HEK293T (cell line): ENCODE measurements at regions not wholly inside any gene's neighbourhood (a gene's known extent, or its start where the extent isn't known, plus 50 kb on each side); places are given as distances from the start of the nearest gene placed in this dataset.
"Not testable (repeated sequence)": the region's sequence is repeated elsewhere in the genome, so short reads cannot be mapped to it uniquely, and the experiment has no call there.

Experiments used
- CTCF ChIA-PET: fragments of 350-600 bp; formaldehyde crosslinking; extraction: SDS; loops from one replicate; lab custom pipeline; 2021; ENCODE audit warnings: antibody characterized with exemption, inconsistent platforms; lab: Yijun Ruan, JAX
- POLR2A ChIA-PET: fragments of 350-600 bp; formaldehyde crosslinking; extraction: SDS; loops from one replicate; lab custom pipeline; 2020; ENCODE audit warnings: antibody characterized with exemption, inconsistent platforms; lab: Yijun Ruan, JAX
- DNase-seq: peaks from one replicate; pipeline ENCODE4 v3.0.0; 2012; ENCODE audit warnings: mixed read lengths; ENCODE audit errors: extremely low spot score
- ARNT ChIP-seq: fragments of 450-650 bp; IDR thresholded peaks from 2 replicates; pipeline ENCODE4 v1.6.1; 2017; ENCODE audit warnings: mild to moderate bottlenecking
- BHLHE40 ChIP-seq: fragments of 450-650 bp; IDR thresholded peaks from 2 replicates; pipeline ENCODE4 v1.6.1; 2016; ENCODE audit warnings: mild to moderate bottlenecking, moderate library complexity, borderline replicate concordance
- CTBP1 ChIP-seq: fragments of 450-650 bp; IDR thresholded peaks from 2 replicates; pipeline ENCODE4 v1.6.1; 2016; ENCODE audit warnings: borderline replicate concordance
- ELF4 ChIP-seq: fragments of 450-650 bp; IDR thresholded peaks from 2 replicates; pipeline ENCODE4 v1.6.1; 2017; ENCODE audit warnings: antibody characterized with exemption
- FOXA1 ChIP-seq: fragments of 450-650 bp; IDR thresholded peaks from 2 replicates; pipeline ENCODE4 v1.6.1; 2016; ENCODE audit warnings: mild to moderate bottlenecking
- FOXK2 ChIP-seq: fragments of 450-650 bp; IDR thresholded peaks from 2 replicates; pipeline ENCODE4 v1.6.1; 2016; ENCODE audit warnings: mild to moderate bottlenecking
- FOXM1 ChIP-seq: fragments of 450-650 bp; IDR thresholded peaks from 2 replicates; pipeline ENCODE4 v1.6.1; 2017; ENCODE audit warnings: mild to moderate bottlenecking, borderline replicate concordance
- HDGF ChIP-seq: fragments of 450-650 bp; IDR thresholded peaks from 2 replicates; pipeline ENCODE4 v1.6.1; 2017; ENCODE audit warnings: antibody characterized with exemption, borderline replicate concordance
- L3MBTL2 ChIP-seq: fragments of 450-650 bp; conservative IDR thresholded peaks from 2 replicates; pipeline ENCODE4 v1.6.1; 2016; ENCODE audit warnings: mild to moderate bottlenecking
- LEF1 ChIP-seq: fragments of 450-650 bp; IDR thresholded peaks from 2 replicates; pipeline ENCODE4 v1.6.1; 2017; ENCODE audit warnings: mild to moderate bottlenecking, borderline replicate concordance
- NFRKB ChIP-seq: fragments of 450-650 bp; IDR thresholded peaks from 2 replicates; pipeline ENCODE4 v1.6.1; 2016; ENCODE audit warnings: mild to moderate bottlenecking, moderate library complexity
- SP1 ChIP-seq: fragments of 450-650 bp; IDR thresholded peaks from 2 replicates; pipeline ENCODE4 v1.6.1; 2017
- SUZ12 ChIP-seq: fragments of 450-650 bp; IDR thresholded peaks from 2 replicates; pipeline ENCODE4 v1.6.1; 2016; ENCODE audit warnings: mild to moderate bottlenecking
- TARDBP ChIP-seq: fragments of 450-650 bp; IDR thresholded peaks from 2 replicates; pipeline ENCODE4 v1.6.1; 2016
- ZNF384 ChIP-seq: fragments of 450-650 bp; IDR thresholded peaks from 2 replicates; pipeline ENCODE4 v1.6.1; 2016
- TF ChIP-seq, protein P1 (sequence below): fragments of 450-650 bp; IDR thresholded peaks from 2 replicates; pipeline ENCODE4 v1.6.1; 2016

DNA sequence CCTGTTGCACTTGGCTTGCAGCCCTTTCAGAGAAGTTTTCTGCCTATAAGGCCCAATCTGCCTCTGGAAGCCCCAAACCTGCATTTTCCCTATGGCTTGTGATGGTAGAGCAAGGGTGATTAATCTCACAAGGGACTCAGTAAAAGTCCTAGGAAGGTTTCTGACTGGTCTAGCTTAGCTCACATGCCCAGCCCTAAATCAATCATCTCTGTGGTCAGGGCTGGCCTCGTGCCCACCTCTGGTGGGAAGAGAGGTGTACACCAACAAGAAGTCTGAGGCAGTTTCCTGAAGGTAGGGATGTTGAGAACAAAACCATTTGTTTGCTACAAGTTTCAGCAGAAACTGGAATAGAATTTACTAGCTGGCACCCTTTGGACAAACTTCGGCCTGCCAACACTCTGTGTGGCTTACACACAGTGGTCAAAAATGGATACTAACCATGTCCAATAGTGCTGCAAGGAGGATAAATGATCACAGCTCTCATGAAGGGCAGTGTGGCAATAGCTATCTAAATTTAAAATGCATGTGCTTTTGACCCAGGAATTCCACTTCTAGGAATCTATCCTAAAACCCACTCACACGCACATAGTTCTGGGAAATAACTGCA lies 96.4 kb downstream of the EN1 start:
- ChIA-PET POLR2A (no interaction called here), CTCF (no interaction called here)
- DNase-seq = no peak
- TF ChIP-seq FOXA1 (no peak), L3MBTL2 (no peak)

DNA sequence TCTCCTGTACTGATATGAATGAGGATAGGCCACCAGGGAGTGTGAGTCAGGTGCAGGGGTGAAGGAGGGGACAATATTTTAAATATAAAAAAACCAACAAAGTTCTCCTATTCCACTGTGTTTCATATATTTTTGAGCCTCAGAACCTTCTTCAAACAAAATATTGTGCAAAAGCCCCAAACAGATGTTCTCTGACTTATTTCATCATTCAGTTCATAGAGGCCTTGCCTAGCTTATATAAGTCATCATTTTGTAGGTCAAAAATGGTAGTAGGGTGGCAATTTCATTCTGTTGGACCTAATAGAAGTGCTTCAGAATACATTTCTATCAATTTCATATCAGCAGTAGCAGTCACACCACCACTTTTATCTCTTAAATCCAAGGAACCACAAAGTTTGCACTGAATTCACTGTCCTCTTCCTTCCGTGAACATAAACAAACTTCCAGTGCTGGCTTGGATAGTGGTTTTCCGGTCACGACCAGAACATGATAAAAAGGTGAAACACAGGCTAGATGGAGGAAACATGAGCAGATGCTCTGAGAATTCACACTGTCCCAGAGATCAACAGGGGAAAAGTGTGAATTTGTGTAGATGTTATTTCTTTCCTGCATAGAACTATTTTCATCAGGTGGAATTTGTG lies 99.1 kb downstream of the EN1 start:
- no peak for TF ChIP-seq L3MBTL2
- TF ChIP-seq CTBP1 = no peak
- no peak for TF ChIP-seq ZNF384
- TF ChIP-seq ARNT = no peak
- TF ChIP-seq BHLHE40 = no peak
- no peak for TF ChIP-seq TARDBP
- no peak for TF ChIP-seq ELF4
- TF ChIP-seq NFRKB = no peak
- no peak for TF ChIP-seq FOXK2
- no peak for TF ChIP-seq LEF1
- no peak for TF ChIP-seq SP1
- TF ChIP-seq FOXM1 = no peak
- CTCF ChIA-PET = no interaction called here
- POLR2A ChIA-PET = no interaction called here
- DNase-seq = no peak

DNA sequence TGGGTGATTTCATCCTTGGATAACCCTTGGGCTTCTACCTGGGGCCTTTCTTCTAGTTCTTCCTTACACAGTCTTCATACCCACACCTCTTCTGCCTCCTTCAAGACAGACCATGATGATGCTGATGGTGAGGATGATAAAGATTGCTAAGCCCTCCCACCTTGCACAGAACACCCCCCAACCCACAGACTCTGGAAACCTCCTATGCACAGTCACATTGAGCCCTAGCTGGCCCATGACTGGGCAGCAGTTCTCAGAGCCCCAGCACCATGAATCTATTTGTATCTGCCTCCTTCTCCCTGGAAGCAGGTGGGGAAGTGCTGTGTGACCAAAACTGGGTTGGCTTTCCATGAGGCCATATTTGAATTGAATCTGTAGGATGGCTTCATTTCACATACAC lies 99.8 kb downstream of the EN1 start:
- ChIA-PET CTCF (no interaction called here), POLR2A (no interaction called here)
- DNase-seq = no peak
- no peak for TF ChIP-seq TARDBP
- no peak for TF ChIP-seq FOXK2
- no peak for TF ChIP-seq LEF1
- TF ChIP-seq ARNT = no peak
- no peak for TF ChIP-seq BHLHE40
- TF ChIP-seq SUZ12 = no peak
- no peak for TF ChIP-seq FOXM1
- TF ChIP-seq, protein P1, sequence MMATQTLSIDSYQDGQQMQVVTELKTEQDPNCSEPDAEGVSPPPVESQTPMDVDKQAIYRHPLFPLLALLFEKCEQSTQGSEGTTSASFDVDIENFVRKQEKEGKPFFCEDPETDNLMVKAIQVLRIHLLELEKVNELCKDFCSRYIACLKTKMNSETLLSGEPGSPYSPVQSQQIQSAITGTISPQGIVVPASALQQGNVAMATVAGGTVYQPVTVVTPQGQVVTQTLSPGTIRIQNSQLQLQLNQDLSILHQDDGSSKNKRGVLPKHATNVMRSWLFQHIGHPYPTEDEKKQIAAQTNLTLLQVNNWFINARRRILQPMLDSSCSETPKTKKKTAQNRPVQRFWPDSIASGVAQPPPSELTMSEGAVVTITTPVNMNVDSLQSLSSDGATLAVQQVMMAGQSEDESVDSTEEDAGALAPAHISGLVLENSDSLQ = no peak

DNA sequence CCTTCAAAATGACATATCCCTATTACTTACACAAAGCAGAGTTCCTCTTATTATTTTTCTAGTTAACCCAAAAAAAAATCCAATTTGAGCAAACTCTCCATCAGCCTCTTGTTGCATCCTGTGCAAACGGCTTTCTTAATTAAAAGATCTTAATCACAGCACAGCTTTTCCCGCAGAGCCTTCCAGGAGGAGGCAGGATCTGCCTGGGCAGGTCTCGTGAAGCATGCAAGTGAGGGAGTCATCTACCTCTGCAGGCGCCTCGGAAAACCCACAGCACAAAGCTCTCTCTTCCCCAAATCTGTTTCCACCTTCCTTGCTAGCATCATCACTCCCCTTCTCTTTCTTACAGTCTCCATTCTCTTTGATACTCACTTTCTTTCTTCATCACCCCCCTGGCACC lies 100.4 kb downstream of the EN1 start:
- ChIA-PET CTCF (no interaction called here), POLR2A (no interaction called here)
- no peak for TF ChIP-seq ELF4
- no peak for TF ChIP-seq BHLHE40
- no peak for TF ChIP-seq CTBP1
- no peak for TF ChIP-seq HDGF
- no peak for TF ChIP-seq FOXK2
- TF ChIP-seq SP1 = no peak
- TF ChIP-seq ARNT = no peak
- TF ChIP-seq FOXA1 = no peak
- no peak for TF ChIP-seq LEF1
- TF ChIP-seq SUZ12 = no peak
- TF ChIP-seq L3MBTL2 = no peak
- no peak for TF ChIP-seq ZNF384
- no peak for TF ChIP-seq TARDBP
- TF ChIP-seq, protein P1 = no peak
- no peak for DNase-seq

DNA sequence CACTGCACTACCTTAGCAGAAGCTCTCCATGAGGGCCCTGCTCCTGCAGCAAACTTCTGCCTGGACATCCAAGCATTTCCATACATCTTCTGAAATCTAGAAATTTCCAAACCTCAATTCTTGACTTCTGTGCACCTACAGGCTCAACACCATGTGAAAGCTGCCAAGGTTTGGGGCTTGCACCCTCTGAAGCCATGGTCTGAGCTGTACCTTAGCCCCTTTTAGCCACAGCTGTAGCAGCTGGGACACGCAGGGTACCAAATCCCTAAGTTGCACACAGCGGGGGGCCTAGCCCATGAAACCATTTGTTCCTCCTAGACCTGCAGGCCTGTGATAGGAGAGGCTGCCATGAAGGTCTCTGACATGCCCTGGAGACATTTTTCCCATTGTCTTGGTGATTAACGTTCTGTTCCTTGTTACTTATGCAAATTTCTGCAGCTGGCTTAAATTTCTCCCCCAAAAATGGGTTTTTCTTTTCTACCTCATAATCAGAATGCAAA lies 102.7 kb downstream of the EN1 start:
- CTCF ChIA-PET, DNase-seq, POLR2A ChIA-PET: not testable (repeated sequence)

DNA sequence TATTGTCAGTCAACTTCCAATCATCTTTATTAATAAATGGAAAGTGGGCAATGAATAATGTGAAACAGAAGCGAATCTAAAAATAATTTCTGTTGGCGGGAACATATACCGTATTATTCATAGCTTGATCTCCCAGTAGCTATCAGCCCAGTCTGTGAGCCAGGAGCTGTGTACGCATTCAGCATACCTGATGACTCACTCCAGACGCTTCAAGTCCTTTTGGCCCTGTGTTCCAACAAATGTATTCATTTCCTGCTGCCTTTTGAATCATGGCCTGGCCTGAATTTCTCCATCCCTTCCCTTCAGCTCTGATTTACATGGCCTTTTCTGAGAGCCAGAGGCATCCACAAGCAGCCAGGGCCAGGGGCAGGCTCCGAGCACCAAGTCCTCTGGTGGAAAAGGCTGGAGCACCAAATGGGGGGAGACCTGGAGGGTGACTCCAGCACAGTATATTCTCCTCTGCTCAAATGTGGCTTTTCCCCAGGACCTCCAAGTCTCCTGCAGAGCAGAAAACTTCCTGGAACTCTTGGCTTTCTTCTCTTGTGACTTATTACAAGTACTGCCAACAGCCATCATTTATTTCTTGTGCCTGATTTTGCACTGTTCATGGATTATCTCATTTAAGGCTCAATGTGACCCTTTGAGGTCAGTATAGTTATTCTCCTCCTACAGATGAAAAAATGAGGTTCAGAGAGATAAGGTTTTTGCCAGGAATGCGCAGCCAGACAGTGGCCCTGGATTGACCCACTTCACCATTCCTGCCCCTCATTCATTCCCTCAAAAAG lies 108.7 kb downstream of the EN1 start:
- ChIA-PET CTCF (no interaction called here), POLR2A (no interaction called here)
- no peak for DNase-seq
- no peak for TF ChIP-seq ZNF384
- TF ChIP-seq TARDBP = no peak
- TF ChIP-seq NFRKB = no peak
- no peak for TF ChIP-seq CTBP1

DNA sequence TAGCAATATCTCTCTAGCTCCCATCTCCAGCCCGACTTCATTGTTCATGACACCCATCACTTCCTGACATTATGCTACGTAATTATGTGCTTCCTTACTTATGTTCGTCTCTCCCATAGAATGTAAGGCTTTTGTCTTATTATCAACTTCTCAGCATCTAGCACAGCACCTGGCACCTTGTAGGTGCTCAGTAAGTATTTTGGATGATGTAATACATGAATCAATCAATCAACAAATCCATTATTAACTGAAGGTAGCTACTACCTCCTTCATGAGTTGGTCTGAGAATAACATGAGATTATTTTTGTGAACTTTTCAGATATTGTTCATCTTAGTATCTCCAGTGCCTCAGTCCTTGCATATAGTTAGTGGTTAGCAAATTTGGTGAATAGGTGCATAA lies 109.3 kb downstream of the EN1 start:
- no peak for DNase-seq
- ChIA-PET POLR2A (no interaction called here), CTCF (no interaction called here)
- TF ChIP-seq CTBP1 (no peak), ARNT (no peak), SP1 (no peak), TARDBP (no peak), ELF4 (no peak), FOXK2 (no peak), L3MBTL2 (no peak), FOXA1 (no peak)
- TF ChIP-seq, protein P1 = no peak
